HUES6 (cell line): ENCODE measurements at regions not wholly inside any gene's neighbourhood (a gene's known extent, or its start where the extent isn't known, plus 50 kb on each side); places are given as distances from the start of the nearest gene placed in this dataset.
"Not testable (repeated sequence)": the region's sequence is repeated elsewhere in the genome, so short reads cannot be mapped to it uniquely, and the experiment has no call there.

Experiments
- H3K27ac ChIP-seq: 2 replicates; pipeline ENCODE4 v1.7.0; 2013; ENCODE audit warnings: low read depth, mild to moderate bottlenecking, low read length, inconsistent platforms
- H3K27me3 ChIP-seq: 2 replicates; pipeline ENCODE4 v1.6.1; 2013; ENCODE audit warnings: low read length; ENCODE audit not compliant: control insufficient read depth, insufficient read depth
- H3K36me3 ChIP-seq: 2 replicates; pipeline ENCODE4 v1.6.1; 2013; ENCODE audit warnings: low read length; ENCODE audit not compliant: control insufficient read depth, insufficient read depth
- H3K4me1 ChIP-seq: 2 replicates; pipeline ENCODE4 v1.6.1; 2013; ENCODE audit warnings: low read length; ENCODE audit not compliant: control insufficient read depth, insufficient read depth
- H3K4me3 ChIP-seq: 2 replicates; pipeline ENCODE4 v1.5.1; 2013; ENCODE audit warnings: low read depth, low read length
- H3K9ac ChIP-seq: one replicate; pipeline ENCODE4 v1.6.1; 2013; ENCODE audit warnings: mild to moderate bottlenecking, low read length
- H3K9me3 ChIP-seq: 2 replicates; pipeline ENCODE4 v1.6.1; 2013; ENCODE audit warnings: low read depth, low read length; ENCODE audit not compliant: control insufficient read depth, insufficient read depth

- no peaks in the 10 kb centered on the region for H3K27me3 ChIP-seq
- H3K4me3 ChIP-seq: no peak overlapping the region
- H3K9me3 ChIP-seq: no peaks in the 10 kb centered on the region
- H3K9ac ChIP-seq: no peak overlapping the region
- no peaks in the 10 kb centered on the region for H3K4me1 ChIP-seq
- H3K27ac ChIP-seq: no peak overlapping the region
- H3K36me3 ChIP-seq: no peaks in the 10 kb centered on the region
These were observed 795.2 kb downstream of the REEP3 start for GRCh38 chr10:64316416-64316815.

- Histone ChIP-seq H3K27me3 (no peaks in the 10 kb centered on the region), H3K9me3 (no peaks in the 10 kb centered on the region), H3K4me1 (no peaks in the 10 kb centered on the region), H3K4me3 (no peak overlapping the region), H3K36me3 (no peaks in the 10 kb centered on the region), H3K27ac (no peak overlapping the region), H3K9ac (no peak overlapping the region)
These were observed 795.6 kb downstream of the REEP3 start for GRCh38 chr10:64316833-64317232.

- Histone ChIP-seq H3K4me3 (no peak overlapping the region), H3K4me1 (no peaks in the 10 kb centered on the region), H3K9me3 (peaks cover 7% of the 10 kb centered on the region; the same call in 1 of the 2 replicates), H3K27ac (no peak overlapping the region), H3K9ac (no peak overlapping the region), H3K27me3 (no peaks in the 10 kb centered on the region), H3K36me3 (no peaks in the 10 kb centered on the region)
These were observed 799.2 kb downstream of the REEP3 start for GRCh38 chr10:64320448-64320847.

GRCh38 chr10:64329510-64329909, 808.3 kb downstream of the REEP3 start:
- Histone ChIP-seq H3K27ac (no peak overlapping the region), H3K27me3 (no peaks in the 10 kb centered on the region), H3K9me3 (peaks cover 22% of the 10 kb centered on the region; the same call in 1 of the 2 replicates), H3K36me3 (no peaks in the 10 kb centered on the region), H3K4me3 (no peak overlapping the region), H3K9ac (no peak overlapping the region), H3K4me1 (no peaks in the 10 kb centered on the region)

- no peaks in the 10 kb centered on the region for H3K36me3 ChIP-seq
- H3K9me3 ChIP-seq: peaks cover 9% of the 10 kb centered on the region; the same call in 1 of the 2 replicates
- H3K9ac ChIP-seq: no peak overlapping the region
- no peaks in the 10 kb centered on the region for H3K27me3 ChIP-seq
- H3K4me3 ChIP-seq: no peak overlapping the region
- no peak overlapping the region for H3K27ac ChIP-seq
- H3K4me1 ChIP-seq: no peaks in the 10 kb centered on the region
These were observed 811.4 kb downstream of the REEP3 start for GRCh38 chr10:64332551-64332950.

GRCh38 chr10:64334084-64334483, 812.9 kb downstream of the REEP3 start:
- Histone ChIP-seq H3K9me3 (no peaks in the 10 kb centered on the region), H3K27me3 (no peaks in the 10 kb centered on the region), H3K4me3 (no peak overlapping the region), H3K27ac (no peak overlapping the region), H3K4me1 (no peaks in the 10 kb centered on the region), H3K36me3 (no peaks in the 10 kb centered on the region), H3K9ac (no peak overlapping the region)

- H3K36me3 ChIP-seq: no peaks in the 10 kb centered on the region
- no peaks in the 10 kb centered on the region for H3K4me1 ChIP-seq
- H3K27ac ChIP-seq: no peak overlapping the region
- H3K9ac ChIP-seq: no peak overlapping the region
- H3K9me3 ChIP-seq: no peaks in the 10 kb centered on the region
- no peak overlapping the region for H3K4me3 ChIP-seq
- H3K27me3 ChIP-seq: no peaks in the 10 kb centered on the region
These were observed 823.0 kb downstream of the REEP3 start for GRCh38 chr10:64344211-64344610.

- H3K27me3 ChIP-seq: no peaks in the 10 kb centered on the region
These were observed 824.7 kb downstream of the REEP3 start for GRCh38 chr10:64345856-64346255.

GRCh38 chr10:64346389-64346788, 825.2 kb downstream of the REEP3 start:
- H3K4me3 ChIP-seq: no peak overlapping the region
- no peak overlapping the region for H3K27ac ChIP-seq
- no peaks in the 10 kb centered on the region for H3K4me1 ChIP-seq
- H3K36me3 ChIP-seq: no peaks in the 10 kb centered on the region
- no peak overlapping the region for H3K9ac ChIP-seq
- H3K9me3 ChIP-seq: no peaks in the 10 kb centered on the region
- no peaks in the 10 kb centered on the region for H3K27me3 ChIP-seq

More at GRCh38 chr10:64345856-64346255, 824.7 kb downstream of the REEP3 start:
- H3K27ac ChIP-seq: no peak overlapping the region
- no peak overlapping the region for H3K9ac ChIP-seq
- no peaks in the 10 kb centered on the region for H3K9me3 ChIP-seq
- no peaks in the 10 kb centered on the region for H3K36me3 ChIP-seq
- no peaks in the 10 kb centered on the region for H3K4me1 ChIP-seq
- no peak overlapping the region for H3K4me3 ChIP-seq

- Histone ChIP-seq H3K9ac (no peak overlapping the region), H3K4me3 (no peak overlapping the region), H3K36me3 (no peaks in the 10 kb centered on the region), H3K27ac (no peak overlapping the region), H3K4me1 (no peaks in the 10 kb centered on the region), H3K27me3 (no peaks in the 10 kb centered on the region), H3K9me3 (no peaks in the 10 kb centered on the region)
These were observed 829.5 kb downstream of the REEP3 start for GRCh38 chr10:64350665-64351064.

GRCh38 chr10:64358907-64359306, 837.7 kb downstream of the REEP3 start:
- Histone ChIP-seq H3K36me3 (no peaks in the 10 kb centered on the region), H3K4me1 (no peaks in the 10 kb centered on the region), H3K4me3 (no peak overlapping the region), H3K9ac (no peak overlapping the region), H3K27ac (no peak overlapping the region), H3K27me3 (no peaks in the 10 kb centered on the region), H3K9me3 (peaks cover 26% of the 10 kb centered on the region; the same call in 1 of the 2 replicates)

GRCh38 chr10:64360240-64360639, 839.0 kb downstream of the REEP3 start:
- H3K4me3 ChIP-seq, H3K36me3 ChIP-seq, H3K27ac ChIP-seq, H3K27me3 ChIP-seq, H3K9ac ChIP-seq, H3K4me1 ChIP-seq: not testable (repeated sequence)
- H3K9me3 ChIP-seq: peaks cover 26% of the 10 kb centered on the region; the same call in 1 of the 2 replicates
